B cell (primary cell): ENCODE measurements at regions not wholly inside any gene's neighbourhood (a gene's known extent, or its start where the extent isn't known, plus 50 kb on each side); places are given as distances from the start of the nearest gene placed in this dataset.

Experiments used
- EZH2 ChIP-seq: IDR thresholded peaks from 2 replicates; pipeline ENCODE4 v1.6.1; 2012; ENCODE audit warnings: borderline replicate concordance, low read depth, mild to moderate bottlenecking, moderate library complexity, low read length; ENCODE audit not compliant: insufficient read depth, poor library complexity, severe bottlenecking
- TF ChIP-seq, protein P1 (sequence below): fragments of 200-600 bp; IDR thresholded peaks from one replicate; pipeline ENCODE4 v1.8.0; 2022; ENCODE audit warnings: antibody characterized with exemption, mild to moderate bottlenecking

DNA sequence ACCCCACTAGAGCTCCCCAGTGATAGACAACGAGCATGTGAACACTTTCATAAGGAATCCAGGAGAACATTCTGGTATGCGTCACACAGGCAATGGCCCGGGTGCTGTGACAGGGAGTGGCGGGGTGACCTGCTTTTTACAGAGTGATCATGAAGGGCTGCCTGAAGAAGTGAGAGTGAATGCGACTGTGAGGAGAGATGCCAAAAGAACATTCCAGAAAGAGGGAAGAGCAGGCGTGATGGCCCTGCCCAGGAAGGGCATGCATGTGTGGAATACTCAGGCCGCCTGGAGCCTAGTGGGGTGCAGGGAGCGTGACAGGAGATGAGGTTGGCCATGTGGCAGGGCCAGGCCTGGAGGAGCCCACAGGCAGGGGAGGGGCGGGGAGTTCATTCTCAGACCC, 53.8 kb downstream of the FZD10 start:
- TF ChIP-seq, protein P1, sequence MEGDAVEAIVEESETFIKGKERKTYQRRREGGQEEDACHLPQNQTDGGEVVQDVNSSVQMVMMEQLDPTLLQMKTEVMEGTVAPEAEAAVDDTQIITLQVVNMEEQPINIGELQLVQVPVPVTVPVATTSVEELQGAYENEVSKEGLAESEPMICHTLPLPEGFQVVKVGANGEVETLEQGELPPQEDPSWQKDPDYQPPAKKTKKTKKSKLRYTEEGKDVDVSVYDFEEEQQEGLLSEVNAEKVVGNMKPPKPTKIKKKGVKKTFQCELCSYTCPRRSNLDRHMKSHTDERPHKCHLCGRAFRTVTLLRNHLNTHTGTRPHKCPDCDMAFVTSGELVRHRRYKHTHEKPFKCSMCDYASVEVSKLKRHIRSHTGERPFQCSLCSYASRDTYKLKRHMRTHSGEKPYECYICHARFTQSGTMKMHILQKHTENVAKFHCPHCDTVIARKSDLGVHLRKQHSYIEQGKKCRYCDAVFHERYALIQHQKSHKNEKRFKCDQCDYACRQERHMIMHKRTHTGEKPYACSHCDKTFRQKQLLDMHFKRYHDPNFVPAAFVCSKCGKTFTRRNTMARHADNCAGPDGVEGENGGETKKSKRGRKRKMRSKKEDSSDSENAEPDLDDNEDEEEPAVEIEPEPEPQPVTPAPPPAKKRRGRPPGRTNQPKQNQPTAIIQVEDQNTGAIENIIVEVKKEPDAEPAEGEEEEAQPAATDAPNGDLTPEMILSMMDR, result no peak
- TF ChIP-seq EZH2, result no peak
